HUES48 (cell line): ENCODE measurements at regions not wholly inside any gene's neighbourhood (a gene's known extent, or its start where the extent isn't known, plus 50 kb on each side); places are given as distances from the start of the nearest gene placed in this dataset.

Experiments
- H3K27ac ChIP-seq: one replicate; pipeline ENCODE4 v1.7.0; 2013; ENCODE audit warnings: low read depth, low read length, inconsistent platforms
- H3K27me3 ChIP-seq: 2 replicates; pipeline ENCODE4 v1.6.1; 2013; ENCODE audit warnings: mild to moderate bottlenecking, low read length; ENCODE audit not compliant: control insufficient read depth, insufficient read depth
- H3K36me3 ChIP-seq: 2 replicates; pipeline ENCODE4 v1.6.1; 2013; ENCODE audit warnings: low read length; ENCODE audit not compliant: control insufficient read depth, insufficient read depth
- H3K4me1 ChIP-seq: 2 replicates; pipeline ENCODE4 v1.6.1; 2013; ENCODE audit warnings: mild to moderate bottlenecking, low read length; ENCODE audit not compliant: control insufficient read depth, insufficient read depth
- H3K4me3 ChIP-seq: 2 replicates; pipeline ENCODE4 v1.5.1; 2013; ENCODE audit warnings: mild to moderate bottlenecking, low read depth, low read length
- H3K9ac ChIP-seq: 2 replicates; pipeline ENCODE4 v1.6.1; 2013; ENCODE audit warnings: mild to moderate bottlenecking, low read depth, low read length, moderate library complexity
- H3K9me3 ChIP-seq: 2 replicates; pipeline ENCODE4 v1.6.1; 2013; ENCODE audit warnings: low read length; ENCODE audit not compliant: control insufficient read depth, insufficient read depth

DNA sequence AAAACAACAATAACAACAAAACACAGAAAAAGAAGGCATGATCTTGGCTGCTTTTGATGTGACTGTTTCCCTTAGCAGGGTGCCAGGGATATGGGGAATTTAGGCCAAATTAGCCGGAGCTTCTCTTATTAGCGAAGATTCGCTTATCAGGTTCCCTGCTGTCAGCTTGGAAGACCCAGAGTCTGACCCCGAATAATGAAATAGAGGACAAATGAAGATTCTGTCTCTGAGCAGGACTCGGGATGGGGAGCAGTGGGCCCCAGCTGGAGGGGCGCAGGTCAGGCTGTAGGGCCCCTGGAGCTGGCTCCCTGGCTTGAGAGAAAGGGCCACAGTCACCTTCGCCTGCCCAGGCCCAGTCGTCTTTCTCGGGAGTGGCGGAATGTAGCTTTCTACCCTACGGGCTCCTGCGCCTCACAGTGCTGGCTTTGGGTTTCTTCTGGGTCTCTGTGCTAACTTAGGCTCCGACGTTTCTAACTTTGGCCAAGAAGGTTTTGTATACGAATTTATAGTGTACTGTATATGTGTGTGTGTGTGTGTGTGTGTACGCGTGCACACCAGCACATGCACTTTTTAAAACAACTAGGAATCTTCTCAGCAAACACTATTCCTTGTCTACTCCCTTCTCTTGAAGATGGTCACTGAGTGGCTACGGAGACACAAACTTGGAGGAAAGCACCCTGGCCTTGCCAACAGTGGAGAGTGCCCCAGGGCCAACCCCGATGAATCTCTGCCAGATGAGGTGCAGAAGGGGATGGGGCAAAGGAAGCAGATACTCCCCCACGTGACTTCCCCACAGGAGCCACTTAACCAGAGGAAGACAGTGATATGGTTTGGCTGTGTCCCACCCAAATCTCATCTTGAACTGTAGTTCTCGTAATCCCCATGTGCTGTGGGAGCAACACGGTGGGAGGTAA, 195.6 kb upstream of the COPS8 start:
- Histone ChIP-seq H3K27ac (no peak overlapping the region), H3K9ac (no peak overlapping the region), H3K9me3 (no peaks in the 10 kb centered on the region), H3K36me3 (no peaks in the 10 kb centered on the region), H3K4me1 (peaks cover 5% of the 10 kb centered on the region; the same call in 1 of the 2 replicates), H3K4me3 (no peak overlapping the region), H3K27me3 (no peaks in the 10 kb centered on the region)

DNA sequence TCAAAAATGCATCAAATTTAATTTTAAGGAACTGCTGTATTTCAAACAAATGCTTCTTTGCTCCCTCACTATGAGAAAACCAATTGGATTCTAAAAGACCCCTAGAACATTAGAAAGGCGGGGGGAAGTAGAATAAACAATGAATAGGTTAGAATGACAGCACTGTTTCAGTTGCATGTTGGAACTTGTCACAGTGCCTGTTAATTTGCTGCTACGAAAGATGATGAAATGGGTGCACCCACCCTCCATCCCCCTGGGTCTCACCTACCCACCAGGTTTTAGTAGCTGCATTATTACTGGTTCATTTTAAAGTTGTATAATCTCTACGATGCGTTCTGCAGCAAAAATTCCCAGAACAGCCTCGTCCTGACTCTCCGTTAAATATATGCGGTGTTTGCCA, 193.0 kb upstream of the COPS8 start:
- H3K4me3 ChIP-seq, result no peak overlapping the region
- H3K4me1 ChIP-seq, result peaks cover 1% of the 10 kb centered on the region; the same call in 1 of the 2 replicates
- no peaks in the 10 kb centered on the region for H3K36me3 ChIP-seq
- no peak overlapping the region for H3K9ac ChIP-seq
- H3K27ac ChIP-seq, result no peak overlapping the region
- H3K27me3 ChIP-seq, result no peaks in the 10 kb centered on the region
- H3K9me3 ChIP-seq, result no peaks in the 10 kb centered on the region

DNA sequence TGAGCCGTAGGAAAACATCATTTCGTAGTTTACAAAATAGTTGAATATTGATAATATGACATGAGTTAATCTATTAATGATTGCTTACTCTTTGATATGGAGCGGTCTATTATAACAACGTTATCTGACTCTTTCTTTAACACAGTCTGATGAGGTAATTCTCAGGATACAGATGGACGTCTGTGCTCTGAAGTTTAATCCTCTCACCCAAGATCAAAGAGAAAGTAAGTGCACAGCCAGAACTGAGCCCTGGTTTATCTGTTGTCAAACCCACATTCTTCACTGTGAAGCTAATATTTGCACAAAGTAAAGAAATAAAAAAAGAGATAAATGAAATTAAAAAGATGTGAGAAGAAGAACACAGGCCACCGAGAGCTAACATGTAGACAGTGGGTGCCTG, 190.9 kb upstream of the COPS8 start:
- Histone ChIP-seq H3K36me3 (no peaks in the 10 kb centered on the region), H3K4me3 (no peak overlapping the region), H3K27ac (no peak overlapping the region), H3K9ac (no peak overlapping the region), H3K27me3 (no peaks in the 10 kb centered on the region), H3K9me3 (no peaks in the 10 kb centered on the region), H3K4me1 (no peaks in the 10 kb centered on the region)

DNA sequence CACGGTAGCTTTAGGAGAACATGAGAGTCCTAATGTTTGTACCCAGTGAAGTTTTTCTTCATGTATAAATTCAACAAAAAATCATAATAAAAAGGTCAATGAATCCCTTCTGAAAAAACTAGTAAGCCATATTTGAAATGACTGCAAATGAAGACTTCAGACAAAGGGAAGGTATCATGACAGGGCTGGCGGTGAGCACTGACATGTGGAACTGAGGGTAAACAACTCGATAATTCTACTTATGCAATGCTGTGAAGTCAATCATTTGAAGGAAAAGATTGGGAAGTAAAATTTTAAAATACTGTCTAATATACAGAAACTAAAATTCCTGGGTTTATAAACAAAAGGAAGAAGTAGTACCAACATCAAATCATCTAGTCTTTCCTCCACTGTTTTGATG, 190.2 kb upstream of the COPS8 start:
- Histone ChIP-seq H3K9ac (no peak overlapping the region), H3K36me3 (no peaks in the 10 kb centered on the region), H3K4me3 (no peak overlapping the region), H3K27me3 (no peaks in the 10 kb centered on the region), H3K9me3 (no peaks in the 10 kb centered on the region), H3K27ac (no peak overlapping the region), H3K4me1 (no peaks in the 10 kb centered on the region; the same call in 1 of the 2 replicates)

DNA sequence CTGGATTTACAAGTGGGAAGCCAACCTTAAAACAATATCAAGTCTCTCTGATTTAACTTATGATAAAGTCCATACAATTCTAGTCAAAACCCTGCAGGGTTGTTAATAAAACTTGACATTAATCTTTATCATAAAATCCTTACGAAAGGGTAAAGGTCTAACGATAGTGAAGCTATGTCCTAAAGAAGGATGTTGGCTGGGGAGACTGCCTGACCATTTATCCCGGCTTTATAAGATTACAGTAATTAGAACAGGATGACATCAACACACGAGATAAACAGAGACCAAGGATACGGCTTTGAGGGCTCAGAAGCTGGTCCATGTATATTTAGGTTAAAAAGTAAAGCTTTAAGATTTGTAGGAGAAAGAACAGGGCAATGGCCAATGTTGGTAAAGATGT, 189.0 kb upstream of the COPS8 start:
- Histone ChIP-seq H3K9me3 (no peaks in the 10 kb centered on the region), H3K27ac (no peak overlapping the region)

DNA sequence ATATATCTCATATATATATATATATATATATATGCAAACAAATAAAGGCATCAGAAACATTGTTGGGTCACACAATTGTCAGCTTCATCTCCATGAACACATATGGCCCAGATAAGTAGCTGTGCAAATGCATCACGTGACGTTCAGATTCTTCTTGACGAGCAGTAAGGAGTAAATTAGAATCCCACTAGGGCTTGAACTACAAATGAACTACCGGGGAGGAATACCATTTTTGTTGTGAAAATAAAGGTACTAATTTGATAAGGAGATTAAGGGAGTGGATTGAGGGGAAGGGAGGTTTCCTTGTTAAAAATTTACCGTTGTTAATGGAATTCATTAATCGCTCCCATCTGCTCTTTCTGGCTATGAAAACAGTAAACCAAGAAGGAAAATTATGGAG, 186.5 kb upstream of the COPS8 start:
- no peak overlapping the region for H3K4me3 ChIP-seq
- H3K9me3 ChIP-seq, result no peaks in the 10 kb centered on the region
- no peak overlapping the region for H3K9ac ChIP-seq
- no peaks in the 10 kb centered on the region; the same call in 1 of the 2 replicates for H3K4me1 ChIP-seq
- no peak overlapping the region for H3K27ac ChIP-seq
- no peaks in the 10 kb centered on the region for H3K36me3 ChIP-seq
- no peaks in the 10 kb centered on the region for H3K27me3 ChIP-seq

More for the DNA sequence above, 189.0 kb upstream of the COPS8 start:
- H3K27me3 ChIP-seq, result no peaks in the 10 kb centered on the region
- H3K4me3 ChIP-seq, result no peak overlapping the region
- no peaks in the 10 kb centered on the region; the same call in 1 of the 2 replicates for H3K4me1 ChIP-seq
- H3K36me3 ChIP-seq, result no peaks in the 10 kb centered on the region
- H3K9ac ChIP-seq, result no peak overlapping the region

DNA sequence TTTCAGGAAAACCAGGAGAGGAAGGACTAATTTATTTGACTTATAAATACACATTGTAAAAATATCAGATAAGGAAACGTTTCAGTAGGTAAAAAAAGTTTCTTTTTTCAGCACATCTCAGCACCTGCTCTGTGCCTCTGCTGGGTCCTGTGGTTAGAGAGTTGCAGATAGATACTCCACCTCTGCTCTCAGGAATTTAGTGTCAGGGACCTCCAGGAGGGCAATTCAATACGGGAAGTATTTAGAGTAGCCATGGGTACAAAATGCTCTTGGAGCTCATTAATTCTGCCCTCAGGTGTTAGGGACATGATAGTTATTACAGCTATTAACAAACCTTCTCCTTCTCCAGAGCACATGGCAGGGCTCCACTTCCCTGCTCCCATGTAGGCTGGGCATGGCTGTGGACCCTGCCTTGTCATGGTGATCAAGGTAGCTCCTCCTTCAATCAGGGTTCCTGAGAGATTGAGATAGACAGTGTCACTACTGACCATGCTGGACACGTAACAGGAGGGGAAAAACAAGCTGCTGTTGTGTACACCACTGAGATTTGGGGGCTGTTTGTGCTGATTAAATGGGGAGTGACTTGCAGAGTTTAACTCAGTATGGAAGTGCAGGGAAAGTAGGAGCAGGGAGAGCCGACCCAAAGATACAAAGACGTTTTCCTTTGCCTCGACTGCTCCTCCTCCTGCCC, 185.6 kb upstream of the COPS8 start:
- H3K9ac ChIP-seq, result no peak overlapping the region
- H3K9me3 ChIP-seq, result no peaks in the 10 kb centered on the region
- no peaks in the 10 kb centered on the region; the same call in 1 of the 2 replicates for H3K4me1 ChIP-seq
- no peaks in the 10 kb centered on the region for H3K27me3 ChIP-seq
- H3K27ac ChIP-seq, result no peak overlapping the region
- H3K4me3 ChIP-seq, result no peak overlapping the region
- no peaks in the 10 kb centered on the region for H3K36me3 ChIP-seq

DNA sequence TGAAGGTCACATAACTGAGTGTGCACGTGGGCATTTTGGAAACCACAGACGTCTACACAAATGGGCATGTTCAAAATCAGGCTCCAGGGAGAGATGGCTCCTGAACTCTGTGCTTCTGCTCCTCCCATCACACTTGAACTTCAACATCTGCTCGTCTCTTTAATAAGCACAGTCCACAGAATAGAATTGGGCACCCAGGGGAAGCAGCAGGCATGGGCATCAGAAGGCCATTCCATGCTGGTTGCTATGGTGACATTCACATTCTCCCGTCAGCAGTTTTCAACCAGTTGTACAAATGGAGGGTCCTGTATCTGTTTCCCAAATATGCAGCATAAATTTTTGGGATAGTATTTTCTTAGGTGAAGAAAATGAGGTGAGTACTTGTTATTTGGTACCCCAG, 183.7 kb upstream of the COPS8 start:
- Histone ChIP-seq H3K9ac (no peak overlapping the region), H3K36me3 (no peaks in the 10 kb centered on the region), H3K4me1 (no peaks in the 10 kb centered on the region; the same call in 1 of the 2 replicates), H3K4me3 (no peak overlapping the region), H3K9me3 (no peaks in the 10 kb centered on the region), H3K27ac (no peak overlapping the region), H3K27me3 (no peaks in the 10 kb centered on the region)

DNA sequence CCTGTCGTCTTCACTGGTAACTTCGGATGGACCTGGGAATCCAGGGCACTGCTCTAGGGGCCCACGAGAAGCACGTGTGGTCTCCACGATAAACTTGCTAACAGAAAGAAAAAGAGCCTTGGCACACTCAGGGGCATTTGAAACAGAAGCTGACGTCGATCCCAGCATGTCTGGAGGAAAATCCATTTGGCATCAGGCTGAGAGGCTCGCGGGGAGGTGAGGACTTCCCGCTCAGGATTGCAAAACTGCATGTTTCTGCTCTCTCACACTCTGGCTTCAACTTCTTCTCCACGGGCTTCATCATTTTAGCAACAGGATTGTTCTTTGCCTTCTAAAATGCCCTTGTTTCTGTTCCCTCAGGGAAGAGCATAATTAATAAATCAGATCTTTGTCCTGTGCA, 181.7 kb upstream of the COPS8 start:
- Histone ChIP-seq H3K4me1 (no peaks in the 10 kb centered on the region; the same call in 1 of the 2 replicates), H3K27me3 (no peaks in the 10 kb centered on the region), H3K9ac (no peak overlapping the region), H3K27ac (no peak overlapping the region), H3K4me3 (no peak overlapping the region), H3K9me3 (no peaks in the 10 kb centered on the region), H3K36me3 (no peaks in the 10 kb centered on the region)

DNA sequence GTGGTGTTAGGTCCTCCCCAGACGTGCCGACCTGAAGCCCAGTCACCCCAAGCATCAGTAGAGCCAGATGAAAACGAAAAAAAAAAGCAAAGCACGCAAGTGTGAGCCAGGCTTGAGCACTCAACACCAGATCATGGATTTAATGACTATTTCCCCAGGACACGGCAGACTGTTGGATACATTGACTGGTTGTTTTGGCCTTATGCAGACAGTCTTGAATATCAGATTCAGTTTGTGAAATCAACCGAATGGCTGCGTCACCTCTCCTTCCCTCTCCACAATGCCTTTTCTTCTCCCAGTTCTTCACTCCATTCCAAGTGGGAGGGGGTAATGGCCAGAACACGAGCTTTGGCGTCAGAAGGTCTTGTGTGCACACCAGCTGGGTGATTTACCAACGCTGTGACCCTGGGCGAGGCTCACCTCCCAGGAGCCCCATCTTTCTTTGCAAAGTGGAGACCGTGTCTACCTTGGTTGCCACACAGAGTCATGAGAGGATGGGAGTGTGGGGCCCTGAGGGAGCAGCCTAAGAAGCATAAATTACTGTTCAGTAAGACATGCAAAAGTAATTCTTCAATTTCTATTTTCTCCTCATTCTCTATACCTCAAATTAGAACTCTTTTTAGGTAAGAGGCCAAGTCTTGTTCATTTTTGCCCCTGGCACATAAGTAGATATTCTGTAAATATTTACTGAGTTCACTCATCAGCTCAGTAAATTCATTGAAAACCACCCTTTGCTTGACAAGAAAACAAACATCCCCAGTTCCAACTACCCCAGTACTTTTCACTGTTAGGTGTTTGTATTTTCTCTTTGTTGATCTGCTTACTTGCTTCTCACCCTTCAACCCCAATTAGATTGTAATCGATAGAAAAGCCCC, 181.1 kb upstream of the COPS8 start:
- H3K36me3 ChIP-seq, result no peaks in the 10 kb centered on the region
- no peaks in the 10 kb centered on the region for H3K9me3 ChIP-seq
- no peak overlapping the region for H3K9ac ChIP-seq
- H3K4me3 ChIP-seq, result no peak overlapping the region
- no peak overlapping the region for H3K27ac ChIP-seq
- no peaks in the 10 kb centered on the region for H3K27me3 ChIP-seq
- H3K4me1 ChIP-seq, result no peaks in the 10 kb centered on the region; the same call in 1 of the 2 replicates
